ENCODE measurements at regions not wholly inside any gene's neighbourhood (a gene's known extent, or its start where the extent isn't known, plus 50 kb on each side); places are given as distances from the start of the nearest gene placed in this dataset.

GRCh38 chr9:90287567-90288274 lies 354.9 kb downstream of the DIRAS2 start:
- no peak overlapping the region for H4K5ac ChIP-seq (ENCODE audit: insufficient read length, low read depth, low read length)
- TF ChIP-seq CEBPB (IDR thresholded peaks at IDR 0.05; ENCODE audit: low read depth, low read length) (no peak), POU5F1 (IDR thresholded peaks at IDR 0.05; ENCODE audit: low read depth, low read length) (no peak), PHF8 (conservative IDR thresholded peaks at IDR 0.05; ENCODE audit: low read depth, low read length) (no peak), JUN (IDR thresholded peaks at IDR 0.05; ENCODE audit: low read depth, low read length) (no peak), RAD21 (IDR thresholded peaks at IDR 0.05 in 1 of 2, conservative IDR thresholded peaks at IDR 0.05 in 1 of 2; ENCODE audit: low read depth in 2 of 2, low read length in 2 of 2) (no peak), ATF2 (IDR thresholded peaks at IDR 0.05; ENCODE audit: low read length) (no peak), NRF1 (IDR thresholded peaks at IDR 0.05; ENCODE audit: low read depth, low read length) (no peak), HDAC6 (IDR thresholded peaks at IDR 0.05; ENCODE audit: low read depth, low read length) (no peak), USF2 (IDR thresholded peaks at IDR 0.05; ENCODE audit: low read length) (no peak), BCL11A (IDR thresholded peaks at IDR 0.05; ENCODE audit: low read depth in 2 of 2, low read length in 2 of 2) (no peak)

More at GRCh38 chr9:90287567-90288274, 354.9 kb downstream of the DIRAS2 start:
- ChIA-PET CTCF (ENCODE audit: partially characterized antibody) (interaction anchor here (1.0 kb wide), 1 partner anchor 378 kb away, joined by 3 read pairs; no protein-coding TSS in a partner anchor), POLR2A (ENCODE audit: partially characterized antibody) (interaction anchor here (1.2 kb wide), 1 partner anchor 10 kb away, joined by 3 read pairs; no protein-coding TSS in a partner anchor)
- no peak overlapping the region for H2BK5ac ChIP-seq (ENCODE audit: low read depth, low read length)
- no peak overlapping the region for H3K9ac ChIP-seq (replicated peaks in 1 of 4; ENCODE audit: extremely low read depth in 1 of 4, low read depth in 3 of 4, low read length in 3 of 4)
- H4K8ac ChIP-seq (ENCODE audit: extremely low read depth, insufficient read depth, low read length) = no peak overlapping the region
- peak overlapping the region; percentile 95 for H2AFZ ChIP-seq (ENCODE audit: low read length)
- no peak overlapping the region for H3K56ac ChIP-seq (replicated peaks; ENCODE audit: insufficient read length, low read depth, low read length)
- H2AK5ac ChIP-seq (ENCODE audit: low read depth, low read length) = no peak overlapping the region
- no peak overlapping the region for H3K14ac ChIP-seq (ENCODE audit: insufficient read length)
- FAIRE-seq = no peak
- H3K79me1 ChIP-seq (ENCODE audit: low read depth, low read length) = no peaks in the 10 kb centered on the region
- H2BK12ac ChIP-seq (ENCODE audit: low read depth, low read length) = 0 out of 2 replicates have a peak overlapping the region, but pooled peaks have one; percentile 60
- no peak overlapping the region for H4K91ac ChIP-seq (replicated peaks; ENCODE audit: insufficient read length, low read length)
- no peak overlapping the region for H2BK20ac ChIP-seq (ENCODE audit: low read length)
- H2BK120ac ChIP-seq (replicated peaks; ENCODE audit: low read depth, low read length) = no peak overlapping the region
- H3K18ac ChIP-seq (ENCODE audit: extremely low read depth, low read length) = no peak overlapping the region
- H3K4me2 ChIP-seq (ENCODE audit: insufficient read depth in 1 of 2, low read depth in 2 of 2, low read length in 2 of 2) = no peak overlapping the region
- no peaks in the 10 kb centered on the region for H3K4me1 ChIP-seq (replicated peaks in 1 of 4; ENCODE audit: control insufficient read depth in 3 of 4, insufficient read depth in 4 of 4, low read length in 3 of 4)
- DNase-seq (ENCODE audit: low read depth in 1 of 2, low spot score in 2 of 2) = no peak
- no peaks in the 10 kb centered on the region for H3K79me2 ChIP-seq (ENCODE audit: control insufficient read depth in 1 of 2, insufficient read depth in 2 of 2, low read length in 2 of 2)
- H3K9me3 ChIP-seq (ENCODE audit: insufficient read depth in 2 of 2, low read depth in 1 of 2, low read length in 1 of 2) = no peaks in the 10 kb centered on the region
- H3K23ac ChIP-seq (ENCODE audit: insufficient read length) = no peak overlapping the region
- H3K27me3 ChIP-seq (replicated peaks in 1 of 4; ENCODE audit: control insufficient read depth in 3 of 4, extremely low read depth in 1 of 4, insufficient read depth in 3 of 4, low read length in 3 of 4) = no peaks in the 10 kb centered on the region
- no peak overlapping the region for H3K4me3 ChIP-seq (ENCODE audit: extremely low read depth in 1 of 4, insufficient read depth in 2 of 4, low read depth in 3 of 4, low read length in 4 of 4)
- no peaks in the 10 kb centered on the region for H3K23me2 ChIP-seq (ENCODE audit: low read depth, low read length)
- 87% methylated on average over 9 of the region's 9 CpGs; no CpG with 5 or more reads in 1 of the 2 experiments for WGBS, 2 experiments (ENCODE audit: extremely low coverage in 1 of 2, insufficient coverage in 1 of 2, insufficient read length in 1 of 2, insufficient replicate concordance in 2 of 2, low coverage in 1 of 2, low lambda C conversion rate in 2 of 2, missing lambda C conversion rate in 1 of 2)
- no peak overlapping the region for H2BK15ac ChIP-seq (ENCODE audit: low read length)
- no peaks in the 10 kb centered on the region for H3K36me3 ChIP-seq (ENCODE audit: control insufficient read depth in 2 of 4, insufficient read depth in 4 of 4, low read length in 3 of 4)
- no peak overlapping the region for H3K27ac ChIP-seq (ENCODE audit: low read depth, low read length)
- H4K20me1 ChIP-seq (replicated peaks in 1 of 2; ENCODE audit: control insufficient read depth in 1 of 2, insufficient read depth in 2 of 2, low read length in 2 of 2) = no peaks in the 10 kb centered on the region
- H3K4ac ChIP-seq (replicated peaks; ENCODE audit: insufficient read length, low read depth, low read length) = no peak overlapping the region

All from H1 (cell line).